SK-N-MC (cell line): ENCODE measurements at regions not wholly inside any gene's neighbourhood (a gene's known extent, or its start where the extent isn't known, plus 50 kb on each side); places are given as distances from the start of the nearest gene placed in this dataset.

Source experiments
- EZH2 ChIP-seq: fragments of 200-600 bp; sonication (generic); IDR thresholded peaks from one replicate; pipeline ENCODE4 v1.6.1; 2017; ENCODE audit warnings: antibody characterized with exemption
- FOXP2 ChIP-seq: optimal IDR thresholded peaks from 2 replicates; pipeline ENCODE3; 2011; ENCODE audit warnings: mild to moderate bottlenecking, moderate library complexity; ENCODE audit not compliant: insufficient read depth; ENCODE audit errors: extremely low read length, control extremely low read depth
- POLR2AphosphoS5 ChIP-seq: IDR thresholded peaks from 2 replicates; pipeline ENCODE4 v1.6.1; 2012; ENCODE audit warnings: mild to moderate bottlenecking, low read depth, low read length, borderline replicate concordance

DNA sequence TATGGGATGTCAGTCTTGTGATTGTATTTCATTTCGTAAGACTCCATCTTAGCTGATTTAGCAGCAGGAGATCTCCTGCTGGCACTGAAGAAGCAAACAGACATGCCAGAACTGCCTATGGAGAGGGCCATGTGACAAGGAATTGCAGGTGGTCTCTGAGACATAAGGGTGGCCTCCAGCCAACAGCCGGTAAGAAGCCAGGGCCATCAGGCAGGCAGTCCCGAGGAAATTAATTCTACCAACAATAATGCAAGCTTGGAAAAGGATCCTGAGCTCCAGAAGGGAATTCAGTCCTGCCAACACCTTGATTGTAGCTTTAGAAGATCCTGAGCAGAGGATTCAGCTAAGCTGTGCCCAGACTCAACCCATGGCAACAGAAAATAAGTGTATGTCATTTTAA lies 87.1 kb upstream of the DNAJC10 start:
- TF ChIP-seq POLR2AphosphoS5: no peak
- TF ChIP-seq EZH2: no peak
- TF ChIP-seq FOXP2: no peak
